ENCODE measurements at regions not wholly inside any gene's neighbourhood (a gene's known extent, or its start where the extent isn't known, plus 50 kb on each side); places are given as distances from the start of the nearest gene placed in this dataset.
A peak's percentile ranks its signal among the peaks of the same experiment; 100 is the strongest.
"Not testable (repeated sequence)": the region's sequence is repeated elsewhere in the genome, so short reads cannot be mapped to it uniquely, and the experiment has no call there.

GRCh38 chr7:17020250-17020649, 138.5 kb upstream of the AGR3 start:
- no peak for DNase-seq

- DNase-seq: no peak
These were observed 139.4 kb upstream of the AGR3 start for GRCh38 chr7:17021205-17021604.

DNA sequence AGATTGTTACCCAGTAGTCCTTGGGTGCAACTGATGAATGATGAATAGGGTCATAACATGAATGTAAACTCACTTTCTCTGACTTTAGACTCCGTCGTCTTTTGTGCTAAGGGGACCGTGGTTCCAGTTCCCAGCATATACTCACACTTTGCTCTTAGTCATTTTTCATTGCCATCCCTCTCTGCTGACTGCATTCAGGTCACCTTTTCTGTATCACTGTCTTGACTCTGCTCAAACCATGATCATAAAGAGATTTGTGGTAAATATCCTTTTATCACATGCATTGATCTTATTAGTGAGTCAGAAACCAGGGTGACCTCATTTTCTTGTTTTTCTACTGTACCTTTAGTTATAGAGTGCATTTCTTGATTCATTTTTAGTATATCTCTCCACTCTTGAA, 141.1 kb upstream of the AGR3 start:
- DNase-seq: no peak

- no peak for DNase-seq
These were observed 144.5 kb upstream of the AGR3 start for GRCh38 chr7:17026269-17026668.

DNA sequence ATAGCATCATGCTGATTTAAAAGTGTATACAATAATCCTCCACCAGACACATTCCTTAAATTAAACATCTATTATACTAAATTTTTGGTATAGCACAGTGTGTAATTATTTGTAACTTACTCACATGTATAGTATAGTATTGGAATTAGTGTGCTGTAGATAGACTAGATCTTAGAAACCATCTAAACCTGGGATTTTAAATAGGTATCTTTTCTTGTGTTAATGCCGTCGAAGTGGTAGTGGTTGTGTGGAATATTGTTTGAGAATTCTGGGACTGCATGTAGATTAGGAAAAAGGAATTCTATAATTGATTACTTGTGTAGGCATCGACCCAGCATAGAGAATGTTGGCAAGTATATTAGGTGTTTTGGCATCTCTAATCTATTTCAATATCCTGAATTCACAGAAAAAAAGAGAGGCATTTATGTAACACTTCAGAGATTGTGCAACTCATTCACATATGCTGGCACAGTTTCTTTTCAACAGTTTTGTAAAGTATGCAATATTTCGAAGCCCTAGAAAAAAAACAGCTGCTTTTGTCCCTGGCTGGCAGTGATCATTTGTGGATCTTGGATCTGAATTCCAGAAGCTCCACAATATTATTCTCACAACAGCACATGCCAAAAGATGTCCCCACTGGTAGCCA, 145.5 kb upstream of the AGR3 start:
- DNase-seq: no peak

DNA sequence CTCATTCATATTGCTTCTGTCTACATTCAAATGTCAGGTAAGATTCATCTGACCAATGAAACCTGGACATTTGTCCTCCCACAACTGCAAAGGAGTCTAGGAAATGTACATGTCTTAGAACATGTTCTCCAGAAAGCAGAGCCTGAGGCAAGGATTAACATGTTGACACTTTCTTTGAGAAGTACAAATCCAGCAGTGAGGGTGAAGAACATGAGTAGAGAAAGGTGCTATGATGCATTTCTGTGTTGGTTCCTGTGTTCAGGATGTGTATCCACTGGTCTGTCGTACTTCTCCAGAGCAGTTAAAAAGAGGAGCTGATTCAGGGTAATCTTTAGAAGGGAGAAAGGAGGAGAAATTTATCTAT, 146.0 kb upstream of the AGR3 start:
- DNase-seq: no peak

DNA sequence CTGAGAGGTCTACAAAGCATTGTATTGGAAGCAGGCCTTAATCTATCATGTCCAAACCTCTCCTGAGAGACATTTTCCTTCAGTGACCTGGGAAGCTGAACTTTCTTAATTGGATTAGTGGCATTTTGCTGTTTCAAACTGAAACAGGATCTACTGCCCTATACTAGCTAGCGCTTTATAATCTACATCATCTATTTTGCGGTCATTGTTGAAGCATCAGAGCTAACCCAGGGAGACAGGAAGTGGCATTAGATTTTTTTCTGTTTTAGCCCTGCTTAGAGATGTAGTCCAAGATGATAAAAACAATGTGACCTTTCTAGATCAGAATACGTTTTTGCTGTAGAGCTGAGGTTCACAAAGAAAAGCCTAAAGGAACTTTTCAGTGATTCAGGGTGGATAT, 147.4 kb upstream of the AGR3 start:
- DNase-seq: no peak

GRCh38 chr7:17030559-17030958, 148.8 kb upstream of the AGR3 start:
- no peak for DNase-seq

GRCh38 chr7:17031906-17032551, 150.2 kb upstream of the AGR3 start:
- no peak for DNase-seq

DNA sequence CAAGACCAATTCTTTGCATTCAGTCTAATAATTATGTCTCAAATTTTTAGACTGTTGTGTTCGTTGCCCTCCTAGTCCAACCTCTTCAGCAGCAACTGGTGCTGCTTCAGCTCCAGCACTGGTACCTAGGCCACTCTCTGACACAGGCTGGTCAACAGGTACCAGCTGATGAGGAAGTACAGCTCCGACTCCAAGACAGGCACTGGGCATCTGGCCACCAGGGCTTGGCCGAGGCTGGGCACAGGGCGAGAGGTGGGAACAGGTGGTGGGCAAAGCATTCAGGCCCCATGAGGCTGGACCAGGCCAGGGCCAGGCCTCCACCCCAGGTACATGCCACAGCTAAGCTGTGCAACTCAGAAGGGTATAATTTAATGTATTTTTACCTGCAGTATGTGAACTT, 151.5 kb upstream of the AGR3 start:
- no peak for DNase-seq

- DNase-seq: no peak
These were observed 154.8 kb upstream of the AGR3 start for GRCh38 chr7:17036584-17036983.

DNA sequence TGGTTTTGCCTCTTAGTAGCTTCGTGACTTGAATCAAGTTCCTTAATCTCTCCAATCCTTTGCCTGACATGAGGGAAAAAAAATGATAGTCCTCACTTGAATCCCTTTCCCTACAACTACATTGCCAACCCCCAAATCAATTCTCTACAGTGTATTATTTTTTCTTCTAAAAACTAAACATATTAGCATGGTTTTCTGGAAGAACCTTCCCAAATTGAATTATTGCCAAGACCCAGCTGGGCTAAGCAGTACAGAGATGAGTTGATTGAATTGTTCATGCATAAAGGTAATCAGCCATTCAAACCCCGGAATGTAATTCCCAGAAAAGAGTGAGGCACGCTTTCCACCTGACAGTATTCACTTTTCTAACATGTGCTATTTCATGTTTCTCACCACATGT, 155.6 kb upstream of the AGR3 start:
- DNase-seq: no peak

DNA sequence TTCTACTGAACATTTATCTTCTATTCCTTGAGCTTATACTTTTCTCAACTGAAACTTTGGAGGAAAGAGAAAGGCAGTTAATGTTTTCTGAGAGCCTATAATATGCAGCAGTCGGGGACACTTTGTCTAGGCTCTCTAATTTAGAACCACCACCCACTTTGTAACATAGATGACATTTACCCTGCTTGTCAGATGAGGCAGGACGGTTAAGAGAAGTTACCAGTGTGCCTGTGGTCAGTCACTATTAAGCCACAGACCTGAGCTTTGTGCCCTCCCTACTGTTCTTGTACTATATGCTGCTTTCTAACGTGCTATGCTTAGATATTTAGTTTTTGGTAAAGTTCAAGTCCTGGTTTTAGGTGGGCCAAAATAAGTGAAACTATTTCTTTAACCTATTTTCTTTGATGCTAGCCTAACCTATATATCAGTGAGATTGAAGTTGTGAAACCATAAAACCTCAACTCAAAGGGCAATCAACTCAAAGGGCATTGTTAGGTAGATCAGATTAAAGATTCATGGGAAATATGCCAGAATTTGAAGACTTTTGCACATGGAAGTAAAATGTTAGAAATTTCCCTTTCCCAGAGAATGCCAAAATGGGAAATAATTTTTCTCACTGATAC, 156.5 kb upstream of the AGR3 start:
- no peak for DNase-seq

DNA sequence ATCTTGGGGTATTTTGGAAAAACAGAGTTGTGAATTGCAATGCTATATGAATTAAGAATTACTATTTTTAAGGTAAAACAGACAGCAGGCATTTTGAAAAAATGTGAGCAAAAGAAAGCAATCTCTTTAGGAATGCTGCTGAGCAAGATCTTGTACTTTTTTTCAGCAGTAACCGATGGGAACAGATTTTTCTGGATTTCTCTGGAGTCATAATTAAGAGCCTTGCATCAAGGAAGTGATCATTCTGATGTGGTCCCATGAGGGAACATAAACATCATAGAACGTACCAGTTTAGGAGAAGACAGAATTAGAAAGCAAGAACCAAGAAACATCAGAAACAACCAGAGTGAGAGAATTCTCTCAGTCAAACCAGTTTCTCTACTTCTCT, 157.0 kb upstream of the AGR3 start:
- no peak for DNase-seq

DNA sequence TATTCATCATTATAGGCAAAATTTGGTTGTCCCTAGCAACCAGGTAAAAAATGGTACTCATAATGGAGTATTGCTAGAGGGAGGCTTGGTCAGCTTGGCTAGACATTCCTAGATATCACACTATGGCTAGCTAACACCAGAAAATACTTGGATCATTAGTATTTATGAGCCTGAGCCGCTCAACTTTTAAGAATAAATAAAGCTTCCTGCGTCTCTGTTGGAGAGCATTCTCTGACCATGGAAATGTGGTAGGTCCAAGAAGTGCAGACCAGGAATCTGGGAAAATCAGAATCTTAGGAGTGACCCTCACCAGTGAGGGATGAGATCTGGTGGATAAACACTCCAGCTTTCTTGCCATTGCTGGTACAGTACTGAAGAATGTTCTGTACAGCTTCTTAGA, 157.6 kb upstream of the AGR3 start:
- no peak for DNase-seq

DNA sequence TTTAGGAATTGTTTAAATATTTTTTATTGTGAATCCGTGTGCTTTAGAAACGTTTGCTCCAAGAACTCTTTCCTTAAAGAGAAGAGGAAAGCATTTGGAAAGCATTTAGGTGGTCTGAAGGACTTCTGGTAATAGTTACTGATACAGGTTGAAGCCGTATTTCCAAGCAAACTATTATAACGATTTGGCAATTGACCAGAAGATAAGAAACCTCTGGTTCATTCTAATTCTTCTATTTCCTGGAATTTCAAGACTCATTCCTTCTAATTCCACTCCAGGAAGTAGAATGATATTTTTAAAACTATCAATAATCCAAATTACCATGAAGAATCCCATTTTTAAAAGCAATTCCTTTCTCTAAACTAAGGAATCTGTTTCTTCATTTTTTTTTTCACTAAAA, 158.9 kb upstream of the AGR3 start:
- no peak for DNase-seq

- peak in 1 of 2 donors; percentile 87 for DNase-seq
These were observed 159.5 kb upstream of the AGR3 start for GRCh38 chr7:17041324-17041723.

DNA sequence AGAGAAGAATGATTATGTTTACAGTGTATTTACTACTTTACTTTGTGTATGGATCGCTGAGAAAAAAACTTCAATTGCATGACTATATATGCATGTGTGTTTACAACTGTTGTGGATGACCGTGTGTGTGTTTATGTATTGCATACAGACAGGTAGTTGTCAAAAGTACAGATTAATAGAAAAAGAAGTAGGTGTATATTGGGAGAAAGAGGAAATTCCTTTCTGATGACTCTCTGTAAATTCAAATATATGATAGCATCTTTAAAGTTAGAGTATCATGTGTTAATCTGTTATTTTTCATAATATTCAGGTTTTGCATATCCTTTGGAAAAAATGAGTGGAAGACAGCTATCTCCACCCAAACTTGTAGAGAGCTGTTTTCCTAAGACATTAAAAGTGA, 160.4 kb upstream of the AGR3 start:
- DNase-seq: no peak

DNA sequence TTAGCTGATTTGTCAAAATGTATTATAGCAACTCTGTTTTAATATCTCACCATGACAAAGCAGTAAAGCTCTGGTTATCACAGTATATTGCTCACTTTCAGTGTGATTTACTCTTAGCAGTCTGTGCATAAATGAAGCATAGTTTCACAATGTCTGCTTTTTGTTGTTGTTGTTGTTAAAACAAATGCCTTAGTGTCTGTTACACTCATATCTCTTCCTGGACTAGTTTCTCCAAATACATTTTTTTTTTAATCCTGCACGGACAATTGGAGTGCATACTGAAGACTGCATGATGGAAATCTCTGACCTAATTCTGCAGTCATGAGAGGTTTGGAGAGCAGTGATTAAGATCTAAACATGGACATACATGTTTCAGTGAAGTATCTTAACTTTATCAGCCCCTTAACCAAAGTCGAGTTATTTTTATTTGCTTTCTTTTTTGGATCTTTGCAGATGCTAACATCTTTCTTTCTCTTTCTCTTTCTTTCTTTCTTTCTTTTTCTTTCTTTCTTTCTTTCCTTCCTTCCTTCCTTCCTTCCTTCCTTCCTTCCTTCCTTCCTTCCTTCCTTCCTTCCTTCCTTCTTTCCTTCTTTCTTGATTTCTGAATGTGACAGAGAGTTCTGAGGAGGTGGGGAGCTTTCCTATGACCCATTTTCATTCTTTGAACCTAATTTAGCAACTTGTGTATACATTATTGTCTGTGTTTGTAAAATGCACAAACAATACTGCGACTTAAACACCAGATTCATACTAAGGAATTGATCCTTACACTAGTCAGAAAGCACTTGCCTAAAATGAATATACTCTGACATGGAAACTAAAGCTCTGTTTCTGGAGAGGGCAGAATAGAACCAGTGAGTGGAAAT, 161.5 kb upstream of the AGR3 start:
- DNase-seq: no peak

DNA sequence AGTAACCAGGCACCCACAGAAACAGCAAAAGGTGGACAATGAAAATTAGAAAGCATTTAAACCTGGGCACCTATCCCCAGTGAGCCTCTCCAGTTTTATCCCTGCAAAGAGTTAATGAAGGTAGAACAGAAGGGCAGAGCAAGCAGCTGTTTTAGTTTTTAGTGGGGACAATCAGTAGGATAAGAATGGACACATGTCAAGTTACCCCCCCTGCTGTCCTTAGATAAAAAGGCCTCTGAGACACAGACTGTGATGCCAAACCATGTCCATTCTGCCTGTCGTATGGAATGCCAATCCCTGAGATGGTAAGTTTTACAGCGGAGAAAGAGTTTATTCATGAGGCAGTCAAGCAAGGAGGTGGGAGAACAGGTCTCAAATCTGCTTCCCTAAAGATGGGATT, 162.6 kb upstream of the AGR3 start:
- DNase-seq: no peak

DNA sequence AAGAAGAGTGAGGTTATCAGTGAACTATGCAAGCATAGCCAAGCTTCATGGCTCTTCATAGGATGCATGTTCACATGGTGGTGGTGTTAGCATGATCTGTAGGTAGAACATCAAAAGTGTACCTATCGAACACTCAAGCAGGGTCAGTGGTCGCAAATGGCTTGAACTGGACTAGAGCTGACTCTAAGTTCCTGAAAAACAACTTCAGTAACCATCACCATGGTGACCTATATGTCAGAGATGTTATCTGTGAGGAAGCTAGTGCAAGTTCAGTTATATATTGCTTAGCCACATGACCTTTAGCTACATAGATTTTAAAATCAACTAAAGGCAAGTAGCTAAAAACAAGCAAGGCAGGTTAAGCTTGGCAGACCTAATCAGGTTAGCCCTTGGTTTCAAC, 163.1 kb upstream of the AGR3 start:
- DNase-seq: peak in 1 of 2 donors; percentile 30

- DNase-seq: no peak
These were observed 164.5 kb upstream of the AGR3 start for GRCh38 chr7:17046259-17046658.

- DNase-seq: no peak
These were observed 164.9 kb upstream of the AGR3 start for GRCh38 chr7:17046666-17047065.

DNA sequence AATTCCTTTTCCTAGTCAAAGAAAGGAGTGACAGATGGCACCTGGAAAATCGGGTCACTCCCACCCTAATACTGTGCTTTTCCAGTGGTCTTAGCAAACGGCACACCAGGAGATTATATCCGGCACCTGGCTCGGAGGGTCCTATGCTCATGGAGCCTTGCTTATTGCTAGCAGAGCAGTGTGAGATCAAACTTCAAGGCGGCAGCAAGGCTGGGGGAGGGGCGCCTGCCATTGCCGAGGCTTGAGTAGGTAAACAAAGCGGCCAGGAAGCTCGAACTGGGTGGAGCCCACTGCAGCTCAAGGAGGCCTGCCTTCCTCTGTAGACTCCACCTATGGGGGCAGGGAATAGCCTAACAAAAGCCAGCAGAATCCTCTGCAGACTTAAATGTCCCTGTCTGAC, 171.4 kb upstream of the AGR3 start:
- not testable (repeated sequence) for DNase-seq

Data from bone marrow (tissue), 2 donors.